GM23338 (cell line): ENCODE measurements at regions not wholly inside any gene's neighbourhood (a gene's known extent, or its start where the extent isn't known, plus 50 kb on each side); places are given as distances from the start of the nearest gene placed in this dataset.

ENCODE experiments used
- ATAC-seq: fragments of 200-7000 bp; cut with Tn5 transposase; 3 replicates; pipeline ENCODE4 v1.9.1; 2020
- DNase-seq: peaks from one replicate; pipeline ENCODE4 v3.0.0-alpha.2; 2015; ENCODE audit warnings: low spot score
- H2AFZ ChIP-seq: fragments of 200-600 bp; sonication (generic); 2 replicates; pipeline ENCODE4 v1.8.0; 2016; ENCODE audit warnings: antibody characterized with exemption, mild to moderate bottlenecking, moderate library complexity
- H3F3A ChIP-seq: fragments of 200-600 bp; sonication (generic); replicated peaks from 2 replicates; pipeline ENCODE4 v1.8.0; 2017; ENCODE audit warnings: antibody characterized with exemption, mixed run types, low read depth
- H3K27ac ChIP-seq: fragments of 200-600 bp; sonication (generic); 2 replicates; pipeline ENCODE4 v1.6.1; 2016; ENCODE audit warnings: low read depth
- H3K27me3 ChIP-seq: fragments of 200-600 bp; sonication (generic); 2 replicates; pipeline ENCODE4 v1.8.0; 2016; ENCODE audit warnings: mild to moderate bottlenecking, mixed run types, moderate library complexity; ENCODE audit not compliant: insufficient read depth
- H3K36me3 ChIP-seq: fragments of 200-600 bp; sonication (generic); 2 replicates; pipeline ENCODE4 v1.8.0; 2016; ENCODE audit warnings: mild to moderate bottlenecking; ENCODE audit not compliant: insufficient read depth
- H3K4me1 ChIP-seq: fragments of 200-600 bp; sonication (generic); 2 replicates; pipeline ENCODE4 v1.8.0; 2016; ENCODE audit warnings: mild to moderate bottlenecking, moderate library complexity; ENCODE audit not compliant: insufficient read depth
- H3K4me2 ChIP-seq: fragments of 200-600 bp; sonication (generic); 2 replicates; pipeline ENCODE4 v1.7.1; 2017; ENCODE audit warnings: mixed run types
- H3K4me3 ChIP-seq: fragments of 200-600 bp; sonication (generic); 2 replicates; pipeline ENCODE4 v1.6.1; 2016; ENCODE audit warnings: mixed run types
- H3K79me2 ChIP-seq: fragments of 200-600 bp; sonication (generic); replicated peaks from 2 replicates; pipeline ENCODE4 v1.8.0; 2017; ENCODE audit warnings: mild to moderate bottlenecking; ENCODE audit not compliant: insufficient read depth
- H3K9me2 ChIP-seq: fragments of 200-600 bp; sonication (generic); 2 replicates; pipeline ENCODE4 v1.8.0; 2017; ENCODE audit not compliant: insufficient read depth
- H4K20me1 ChIP-seq: fragments of 200-600 bp; sonication (generic); replicated peaks from 2 replicates; pipeline ENCODE4 v1.8.0; 2017; ENCODE audit warnings: mild to moderate bottlenecking; ENCODE audit not compliant: insufficient read depth
- H3K27ac Mint-ChIP-seq: 2 replicates; pipeline ENCODE4 v1.8.0; 2020; ENCODE audit warnings: inconsistent platforms, mild to moderate bottlenecking, moderate library complexity, mixed read lengths
- H3K27me3 Mint-ChIP-seq: 3 replicates; pipeline ENCODE4 v1.8.0; 2022; ENCODE audit warnings: low read depth, mild to moderate bottlenecking, moderate library complexity, mixed read lengths, inconsistent platforms; ENCODE audit not compliant: insufficient read depth, poor library complexity
- H3K36me3 Mint-ChIP-seq: 3 replicates; pipeline ENCODE4 v1.8.0; 2021; ENCODE audit warnings: low read depth, mild to moderate bottlenecking, inconsistent platforms, moderate library complexity, mixed read lengths
- H3K4me1 Mint-ChIP-seq: 3 replicates; pipeline ENCODE4 v1.8.0; 2020; ENCODE audit warnings: mild to moderate bottlenecking, inconsistent platforms, mixed read lengths
- H3K4me3 Mint-ChIP-seq: 3 replicates; pipeline ENCODE4 v1.8.0; 2021; ENCODE audit warnings: moderate library complexity, mild to moderate bottlenecking, inconsistent platforms, mixed read lengths
- H3K9me3 Mint-ChIP-seq: 3 replicates; pipeline ENCODE4 v1.8.0; 2020; ENCODE audit warnings: moderate library complexity, mild to moderate bottlenecking, inconsistent platforms, mixed read lengths
- CREB1 ChIP-seq: fragments of 250-450 bp; sonication (Bioruptor Pico); IDR thresholded peaks from 2 replicates; pipeline ENCODE4 v1.5.0; 2020; ENCODE audit warnings: low read depth, mild to moderate bottlenecking, moderate library complexity
- ETS1 ChIP-seq: IDR thresholded peaks from 2 replicates; pipeline ENCODE4 v1.6.1; 2016; ENCODE audit warnings: antibody characterized with exemption
- EZH2 ChIP-seq: fragments of 200-600 bp; sonication (generic); IDR thresholded peaks from one replicate; pipeline ENCODE4 v1.8.0; 2017; ENCODE audit warnings: antibody characterized with exemption, mild to moderate bottlenecking, low read depth; ENCODE audit not compliant: unreplicated experiment
- EZH2phosphoT487 ChIP-seq: fragments of 200-600 bp; sonication (generic); IDR thresholded peaks from one replicate; pipeline ENCODE4 v1.8.1; 2018; ENCODE audit warnings: antibody characterized with exemption; ENCODE audit not compliant: unreplicated experiment
- JUNB ChIP-seq: IDR thresholded peaks from one replicate; pipeline ENCODE4 v1.6.1; 2016; ENCODE audit warnings: antibody characterized with exemption; ENCODE audit not compliant: unreplicated experiment
- NANOG ChIP-seq: IDR thresholded peaks from 2 replicates; pipeline ENCODE4 v1.6.1; 2016; ENCODE audit warnings: antibody characterized with exemption, borderline replicate concordance
- POLR2AphosphoS5 ChIP-seq: IDR thresholded peaks from 2 replicates; pipeline ENCODE4 v1.6.1; 2016; ENCODE audit warnings: antibody characterized with exemption, low read depth
- REST ChIP-seq: IDR thresholded peaks from one replicate; pipeline ENCODE4 v1.6.1; 2018; ENCODE audit warnings: antibody characterized with exemption; ENCODE audit not compliant: unreplicated experiment
- STAT1 ChIP-seq: IDR thresholded peaks from one replicate; pipeline ENCODE4 v1.6.1; 2016; ENCODE audit warnings: antibody characterized with exemption; ENCODE audit not compliant: unreplicated experiment
- ZNF114 ChIP-seq: fragments of 250-450 bp; sonication (Bioruptor Pico); IDR thresholded peaks from 2 replicates; pipeline ENCODE4 v1.5.0; 2020; ENCODE audit warnings: mild to moderate bottlenecking, moderate library complexity
- ZNF331 ChIP-seq: fragments of 250-450 bp; sonication (Bioruptor Pico); IDR thresholded peaks from 2 replicates; pipeline ENCODE4 v1.5.0; 2020; ENCODE audit warnings: low read depth, mild to moderate bottlenecking, moderate library complexity
- ZNF462 ChIP-seq: fragments of 250-450 bp; sonication (Bioruptor Pico); IDR thresholded peaks from 2 replicates; pipeline ENCODE4 v1.5.0; 2020; ENCODE audit warnings: mild to moderate bottlenecking, moderate library complexity
- TF ChIP-seq, protein P1 (sequence below), 2 experiments: fragments of 200-600 bp in 1 of 2; sonication (generic) in 1 of 2; conservative IDR thresholded peaks; 2 replicates each; pipeline versions ENCODE4 v1.5.1 to v1.6.1; 2016 to 2017; ENCODE audit warnings: antibody characterized with exemption in 2 of 2, low read depth in 2 of 2, mild to moderate bottlenecking in 2 of 2, moderate library complexity in 1 of 2

DNA sequence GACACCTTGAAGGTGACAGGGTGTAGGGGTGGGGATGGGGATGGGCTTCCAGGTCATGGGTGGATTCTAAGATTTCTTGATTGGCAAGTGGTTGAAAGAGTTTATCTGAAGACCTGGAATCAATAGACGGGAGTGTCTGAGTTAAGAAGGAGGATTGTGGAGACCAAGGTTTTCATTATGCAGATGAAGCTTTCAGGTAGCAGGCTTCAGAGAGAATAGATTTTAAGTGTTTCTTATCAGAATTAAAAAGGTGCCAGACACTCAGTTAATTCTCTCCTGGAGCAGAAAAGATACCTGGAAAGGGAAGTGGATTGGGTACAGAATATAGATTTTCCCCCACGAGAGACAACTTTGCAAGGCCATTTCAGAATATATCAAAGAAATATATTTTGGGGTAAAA lies 211.7 kb upstream of the PRICKLE1 start:
- Histone ChIP-seq H3K79me2 (no peaks in the 10 kb centered on the region), H3K4me3 (no peak overlapping the region), H3F3A (no peaks in the 10 kb centered on the region), H3K4me1 (peaks cover 19% of the 10 kb centered on the region), H4K20me1 (no peaks in the 10 kb centered on the region), H3K27me3 (no peaks in the 10 kb centered on the region), H3K4me2 (no peak overlapping the region), H3K36me3 (no peaks in the 10 kb centered on the region), H3K27ac (no peak overlapping the region), H3K9me2 (0 out of 2 replicates have a peak, but pooled peaks cover 5% of the 10 kb centered on the region), H2AFZ (no peak overlapping the region)
- ATAC-seq (no peak), DNase-seq (no peak)
- H3K27me3 Mint-ChIP-seq = peaks cover 4% of the 10 kb centered on the region
- H3K4me1 Mint-ChIP-seq = peaks cover 27% of the 10 kb centered on the region
- H3K9me3 Mint-ChIP-seq = no peaks in the 10 kb centered on the region
- no peaks in the 10 kb centered on the region for H3K36me3 Mint-ChIP-seq
- TF ChIP-seq REST (no peak), ZNF462 (CRISPR knock-in tag) (no peak), CREB1 (no peak), STAT1 (no peak), JUNB (no peak), EZH2phosphoT487 (no peak), ETS1 (no peak), ZNF331 (no peak), NANOG (no peak), EZH2 (no peak), POLR2AphosphoS5 (no peak), ZNF114 (no peak)
- TF ChIP-seq, protein P1, sequence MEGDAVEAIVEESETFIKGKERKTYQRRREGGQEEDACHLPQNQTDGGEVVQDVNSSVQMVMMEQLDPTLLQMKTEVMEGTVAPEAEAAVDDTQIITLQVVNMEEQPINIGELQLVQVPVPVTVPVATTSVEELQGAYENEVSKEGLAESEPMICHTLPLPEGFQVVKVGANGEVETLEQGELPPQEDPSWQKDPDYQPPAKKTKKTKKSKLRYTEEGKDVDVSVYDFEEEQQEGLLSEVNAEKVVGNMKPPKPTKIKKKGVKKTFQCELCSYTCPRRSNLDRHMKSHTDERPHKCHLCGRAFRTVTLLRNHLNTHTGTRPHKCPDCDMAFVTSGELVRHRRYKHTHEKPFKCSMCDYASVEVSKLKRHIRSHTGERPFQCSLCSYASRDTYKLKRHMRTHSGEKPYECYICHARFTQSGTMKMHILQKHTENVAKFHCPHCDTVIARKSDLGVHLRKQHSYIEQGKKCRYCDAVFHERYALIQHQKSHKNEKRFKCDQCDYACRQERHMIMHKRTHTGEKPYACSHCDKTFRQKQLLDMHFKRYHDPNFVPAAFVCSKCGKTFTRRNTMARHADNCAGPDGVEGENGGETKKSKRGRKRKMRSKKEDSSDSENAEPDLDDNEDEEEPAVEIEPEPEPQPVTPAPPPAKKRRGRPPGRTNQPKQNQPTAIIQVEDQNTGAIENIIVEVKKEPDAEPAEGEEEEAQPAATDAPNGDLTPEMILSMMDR (conservative IDR thresholded peaks at IDR 0.05; ENCODE audit: low read depth in 2 of 2) = no peak
- H3K4me3 Mint-ChIP-seq = no peak overlapping the region
- H3K27ac Mint-ChIP-seq = no peak overlapping the region
